LoVo (cell line): ENCODE measurements at regions not wholly inside any gene's neighbourhood (a gene's known extent, or its start where the extent isn't known, plus 50 kb on each side); places are given as distances from the start of the nearest gene placed in this dataset.

Source experiments
- DNase-seq: peaks from one replicate; pipeline ENCODE4 v3.0.0-alpha.2; 2016; ENCODE audit warnings: low spot score

DNA sequence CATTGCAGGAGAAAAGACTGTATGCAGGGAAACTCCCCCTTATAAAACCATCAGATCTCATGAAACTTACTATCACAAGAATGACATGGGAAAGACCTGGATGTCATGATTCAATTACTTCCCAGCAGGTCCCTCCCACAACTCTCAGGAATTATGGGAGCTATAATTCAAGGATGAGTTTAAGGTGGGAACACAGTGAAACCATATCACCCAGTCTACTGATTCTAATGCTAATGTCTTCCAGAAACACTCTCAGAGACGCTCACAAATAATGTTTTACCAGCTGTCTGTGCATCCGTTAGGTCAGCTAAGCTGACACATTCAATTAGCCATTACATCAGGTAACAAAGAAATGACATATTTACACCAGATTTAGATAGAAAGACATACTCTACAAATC is 637.9 kb downstream of the NLGN4Y start:
- DNase-seq = no peak

GRCh38 chrY:15179890-15180289 is 655.6 kb downstream of the NLGN4Y start:
- DNase-seq = no peak

DNA sequence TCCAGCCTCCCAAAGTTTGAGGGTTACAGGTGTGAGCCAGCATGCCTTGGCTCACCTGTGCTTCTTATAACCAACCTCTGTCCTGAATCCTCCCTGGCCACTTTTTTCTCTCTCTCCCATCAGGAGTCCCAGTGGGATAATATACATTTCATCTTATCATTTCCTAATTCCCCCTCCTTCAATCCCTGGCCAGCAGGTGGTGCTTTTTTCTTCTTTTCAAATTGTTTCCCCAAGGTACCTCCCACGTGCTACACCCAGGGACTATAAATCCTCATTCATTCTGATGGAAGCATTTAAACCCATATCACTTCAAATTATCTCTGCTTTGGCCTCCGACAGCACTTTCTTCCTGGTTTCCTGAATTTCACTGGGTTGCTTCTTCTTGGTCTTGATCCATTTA is 704.7 kb downstream of the NLGN4Y start:
- DNase-seq = no peak

DNA sequence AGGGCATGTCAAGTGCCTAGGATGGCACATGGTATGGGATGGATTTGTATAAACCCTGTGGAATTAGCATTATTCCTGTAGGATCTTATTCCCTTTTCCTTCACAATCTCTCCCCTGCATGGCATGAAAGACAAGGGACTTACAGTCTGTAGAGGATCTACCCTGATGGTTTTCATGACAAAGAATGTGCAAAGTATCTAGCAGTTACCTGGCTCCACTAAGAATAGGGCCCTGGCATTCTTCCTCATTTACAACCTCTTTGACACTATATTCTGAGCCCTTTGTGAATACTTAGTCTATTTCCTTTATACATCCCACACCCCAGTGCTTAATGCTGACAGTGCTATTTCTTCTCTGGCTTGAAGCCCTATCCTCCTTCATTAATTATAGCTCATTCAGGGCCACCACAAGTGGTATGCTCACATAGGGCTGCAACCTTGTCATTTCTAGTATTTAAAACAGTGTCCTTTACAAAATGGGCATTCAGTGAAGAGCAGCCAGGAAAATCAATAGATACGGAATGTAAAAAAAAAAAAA is 715.3 kb downstream of the NLGN4Y start:
- no peak for DNase-seq

DNA sequence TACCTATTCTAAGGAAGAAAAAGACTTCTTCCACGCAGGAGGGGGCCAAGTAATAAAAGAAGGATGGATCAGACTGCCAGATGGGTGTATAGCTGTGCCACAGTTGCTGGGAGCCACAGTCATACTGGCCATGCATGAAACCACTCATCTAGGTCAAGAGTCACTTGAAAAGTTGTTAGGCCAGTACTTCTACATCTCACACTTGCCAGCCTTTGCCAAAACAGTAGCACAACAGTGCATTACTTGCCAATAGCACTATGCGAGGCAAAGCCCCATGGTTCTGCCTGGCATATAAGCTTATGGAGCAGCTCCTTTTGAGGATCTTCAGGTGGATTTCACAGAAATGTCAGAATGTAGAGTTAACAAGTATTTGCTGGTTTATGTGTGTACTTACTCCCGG is 735.0 kb downstream of the NLGN4Y start:
- no peak for DNase-seq

- DNase-seq = no peak
Observed at GRCh38 chrY:15286572-15286971, 762.2 kb downstream of the NLGN4Y start.

DNA sequence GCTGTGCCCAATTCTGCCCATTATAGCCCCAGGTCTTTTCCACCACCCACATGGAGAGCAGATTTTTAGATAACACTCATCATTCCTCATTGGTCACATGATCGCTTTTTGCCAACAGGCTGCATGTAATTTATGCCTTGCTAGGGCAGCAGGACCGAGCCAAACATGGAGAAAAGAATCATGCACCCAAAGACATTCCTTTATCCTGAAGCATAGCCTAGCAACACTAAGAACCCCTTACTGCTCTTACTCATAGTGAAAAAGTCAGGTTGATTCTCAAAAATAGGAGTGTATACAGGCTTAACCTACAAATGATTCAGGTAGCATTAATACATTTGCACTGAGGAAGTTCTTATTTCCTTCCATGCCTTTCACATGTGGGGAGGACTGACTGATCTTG is 765.5 kb downstream of the NLGN4Y start:
- no peak for DNase-seq

DNA sequence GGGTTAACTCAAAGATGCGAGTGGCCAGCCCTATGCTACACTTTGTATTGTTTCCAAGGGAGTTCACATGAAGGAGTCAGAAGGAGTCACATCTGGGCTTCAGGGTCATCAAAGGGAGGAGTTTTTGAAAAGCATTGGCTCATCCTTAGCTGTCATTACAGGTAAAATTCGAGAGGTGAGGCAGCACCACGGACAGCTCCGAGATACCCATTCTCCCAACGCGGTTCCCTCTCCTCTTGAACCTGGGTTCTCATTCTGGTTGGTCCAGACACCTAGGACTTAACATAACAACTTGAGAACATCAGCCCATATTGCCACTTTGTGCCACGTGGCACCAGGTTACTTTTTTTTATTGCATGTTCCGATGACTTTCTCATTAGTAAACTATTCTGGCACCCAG is 768.6 kb downstream of the NLGN4Y start:
- DNase-seq = no peak

DNA sequence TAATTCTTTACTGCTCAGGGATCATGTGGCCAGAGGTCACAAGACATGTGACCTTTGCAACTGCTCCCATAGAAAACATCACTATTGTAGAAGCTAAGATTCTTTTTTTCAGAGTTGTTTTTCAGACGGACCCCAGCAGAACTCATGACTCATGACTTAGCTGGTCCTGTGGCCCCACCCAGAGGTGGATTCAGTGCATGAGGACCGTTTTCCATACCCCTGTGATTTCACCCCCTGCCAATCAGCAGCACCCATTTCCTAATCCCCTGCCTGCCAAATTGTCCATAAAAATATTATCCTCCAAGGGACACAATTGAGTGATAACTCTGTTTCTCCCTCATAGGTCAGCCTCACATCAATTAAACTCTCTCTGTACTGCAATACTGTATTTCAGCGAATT is 777.5 kb downstream of the NLGN4Y start:
- DNase-seq = no peak

GRCh38 chrY:15312166-15312565 is 787.8 kb downstream of the NLGN4Y start:
- no peak for DNase-seq

- no peak for DNase-seq
Observed at GRCh38 chrY:15324189-15324588, 799.9 kb downstream of the NLGN4Y start.

DNA sequence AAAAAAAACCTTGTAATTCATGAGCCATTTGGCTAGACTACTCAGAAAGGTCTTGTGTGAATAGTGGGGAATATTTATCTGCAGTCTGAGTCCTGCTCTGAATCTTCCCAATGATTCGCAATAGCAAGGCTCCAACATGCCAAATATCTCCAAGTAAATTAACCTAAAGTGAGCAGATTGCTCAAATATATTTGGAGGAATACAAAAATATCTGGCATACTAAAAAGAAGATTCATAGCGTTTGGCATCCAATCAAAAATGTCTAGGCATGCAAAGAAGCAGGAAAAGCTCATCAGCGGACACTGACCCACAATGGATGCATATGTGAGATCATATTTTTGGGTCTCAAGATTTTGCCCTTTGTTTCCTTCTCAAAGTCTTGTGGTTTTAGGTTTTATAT is 800.9 kb downstream of the NLGN4Y start:
- no peak for DNase-seq

DNA sequence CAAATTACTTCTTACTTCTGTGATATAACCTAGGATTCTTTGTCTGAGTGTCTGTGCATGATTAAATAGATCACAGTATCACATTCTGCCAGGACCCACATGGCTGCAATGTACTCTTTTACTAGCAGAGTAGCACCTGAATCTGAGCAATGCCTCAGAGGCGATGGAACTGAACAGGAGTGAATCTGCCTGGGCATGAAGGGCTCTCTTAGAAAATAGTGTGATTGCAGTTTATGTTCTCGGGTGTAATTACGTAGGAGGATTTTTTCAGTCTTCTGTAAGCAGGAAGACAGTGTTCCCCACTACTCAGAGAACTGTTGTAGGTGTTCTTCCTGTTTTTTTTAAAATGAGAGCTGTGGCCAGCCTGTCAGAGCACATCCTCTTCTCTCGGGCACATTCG is 802.3 kb downstream of the NLGN4Y start:
- DNase-seq = no peak

DNA sequence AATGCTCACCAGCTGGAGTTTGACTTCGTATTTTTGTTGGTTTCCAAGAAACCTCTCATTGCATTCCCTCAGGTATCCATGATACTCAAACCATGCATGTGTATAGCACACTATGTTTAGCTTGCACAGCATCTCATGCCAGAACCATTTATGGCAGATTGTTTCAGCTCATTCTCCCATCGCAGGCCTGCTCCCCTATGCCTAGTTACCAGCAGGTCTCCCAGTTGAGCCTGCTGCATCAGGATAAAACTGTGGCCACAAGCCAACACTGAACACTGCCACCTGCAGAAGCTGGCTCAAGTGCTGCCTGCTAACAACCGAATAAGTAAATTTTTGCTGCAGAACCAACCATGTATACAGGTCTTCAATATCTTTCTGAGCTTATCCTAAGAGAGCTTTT is 804.5 kb downstream of the NLGN4Y start:
- no peak for DNase-seq

- no peak for DNase-seq
Observed at GRCh38 chrY:15343522-15343921, 819.2 kb downstream of the NLGN4Y start.

DNA sequence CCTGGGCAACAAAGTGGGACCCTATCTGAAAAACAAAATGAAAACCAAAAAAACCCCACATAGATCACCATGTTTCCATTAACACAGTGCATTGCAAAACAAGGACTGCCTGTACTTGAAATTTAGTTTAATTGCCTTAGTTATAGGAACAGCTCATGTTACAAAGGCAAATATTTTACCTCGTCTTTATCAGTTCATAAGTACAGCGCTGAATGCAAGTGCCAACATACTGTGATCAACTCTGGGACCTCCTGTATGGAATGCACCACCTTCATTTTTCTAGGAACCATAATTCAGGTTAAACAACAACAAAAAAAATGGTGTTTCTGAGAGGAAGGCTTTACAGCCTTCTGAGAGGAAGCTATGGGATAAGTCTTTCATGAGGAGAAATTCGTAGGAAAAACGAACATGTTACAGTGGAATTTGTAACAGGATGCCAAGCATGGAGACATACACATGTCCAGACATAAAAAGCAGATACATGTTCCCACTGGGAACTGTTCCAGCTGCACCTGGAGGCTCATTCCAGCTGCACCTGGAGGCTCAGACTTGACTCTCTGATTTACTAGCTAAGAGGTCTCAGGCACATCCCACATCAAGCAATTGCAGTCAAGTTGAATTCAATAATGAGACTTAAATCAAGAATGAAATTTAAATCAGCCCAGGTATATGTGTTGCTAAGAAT is 821.3 kb downstream of the NLGN4Y start:
- DNase-seq = no peak

DNA sequence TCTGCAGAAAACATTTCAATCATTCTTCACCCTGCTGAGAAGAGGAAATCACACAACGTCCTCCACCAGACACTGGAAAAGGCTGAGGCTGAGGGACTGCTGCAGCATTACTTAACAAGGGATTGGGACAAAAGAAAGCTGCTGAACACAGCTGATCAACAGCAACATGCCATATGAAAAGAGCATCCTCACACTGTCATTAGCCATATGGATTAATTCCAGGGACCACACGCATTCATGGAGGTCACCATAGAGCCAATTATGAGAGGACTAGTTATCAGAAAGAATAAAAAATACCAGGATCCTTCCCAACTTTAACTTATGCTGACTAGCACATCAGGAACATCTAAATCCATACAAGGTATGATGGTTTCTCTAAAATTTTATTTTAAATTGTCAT is 825.0 kb downstream of the NLGN4Y start:
- no peak for DNase-seq

DNA sequence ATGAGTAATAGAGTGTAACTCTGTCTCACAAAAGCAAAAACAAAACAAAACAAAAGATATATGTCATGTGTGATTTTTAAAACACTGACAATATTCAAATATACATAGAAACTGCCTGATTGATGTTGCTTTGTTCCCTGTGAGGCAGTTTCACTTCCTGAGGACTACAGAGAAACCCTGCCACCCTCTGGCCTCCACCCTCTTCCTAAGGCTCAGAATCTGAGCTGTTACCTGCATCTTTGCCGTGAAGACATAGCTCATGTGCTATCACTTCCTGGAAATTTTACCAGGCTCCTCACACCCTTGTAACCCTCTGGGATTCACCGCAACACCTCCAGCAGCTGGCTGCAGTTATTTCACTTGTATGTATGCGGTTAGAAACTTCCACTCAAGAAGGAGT is 831.0 kb downstream of the NLGN4Y start:
- DNase-seq = no peak

DNA sequence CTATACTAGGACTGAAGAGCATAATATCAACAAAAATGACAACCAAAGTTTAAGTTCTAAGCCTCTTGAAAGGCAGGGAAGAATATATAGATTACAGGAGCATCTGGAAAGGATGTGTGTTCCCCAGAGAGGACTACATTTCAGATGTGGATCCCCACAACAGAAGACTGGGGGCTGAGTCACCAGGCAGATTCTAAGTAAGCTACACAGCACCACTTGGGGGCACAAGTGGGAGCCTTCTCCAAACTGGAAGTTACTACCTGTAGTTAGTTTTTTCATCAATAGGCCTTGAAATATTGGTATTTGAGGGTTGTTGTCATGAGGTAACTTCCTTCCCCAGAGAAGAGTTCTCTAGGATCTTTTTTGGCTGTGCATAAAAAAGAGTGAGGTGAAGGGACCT is 836.1 kb downstream of the NLGN4Y start:
- no peak for DNase-seq

- no peak for DNase-seq
Observed at GRCh38 chrY:15364996-15365395, 840.7 kb downstream of the NLGN4Y start.

DNA sequence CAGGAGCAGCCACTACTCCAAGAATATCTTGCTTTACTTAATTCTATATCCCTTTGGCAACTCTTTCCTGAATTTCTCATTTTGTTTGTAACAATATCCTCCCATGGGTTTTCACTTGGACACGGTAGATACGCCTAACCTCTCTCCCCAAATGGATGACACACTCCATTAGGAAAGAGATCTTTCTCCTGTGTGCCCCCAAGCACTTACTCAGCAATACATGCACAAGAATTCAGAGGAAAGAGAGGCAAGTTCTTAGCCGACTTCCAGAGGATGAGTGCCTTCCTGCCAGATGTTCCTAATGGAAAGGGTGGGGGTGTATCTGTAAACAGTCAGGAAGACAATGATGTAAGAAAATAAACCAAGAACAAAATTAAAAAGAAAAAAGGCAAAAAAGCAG is 844.5 kb downstream of the NLGN4Y start:
- DNase-seq = no peak

DNA sequence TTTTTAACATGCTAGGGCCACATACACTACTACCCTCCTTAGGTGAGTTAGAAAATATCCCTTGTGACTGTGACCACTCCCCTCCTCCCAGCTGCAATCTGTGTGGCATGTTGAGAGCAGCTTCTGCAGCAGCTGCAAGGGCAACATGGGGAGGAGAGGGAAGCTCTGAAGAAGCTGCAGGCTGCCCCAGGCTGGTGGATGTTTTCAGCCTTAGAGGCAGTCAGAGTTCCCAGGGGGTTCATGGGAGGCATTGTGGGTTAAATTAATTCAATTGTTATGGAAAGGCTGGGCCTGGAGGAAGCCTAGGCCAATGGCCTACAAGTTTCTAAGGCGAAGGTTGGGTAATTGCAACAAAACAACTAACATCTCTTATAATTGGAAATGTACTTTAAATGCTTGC is 860.8 kb downstream of the NLGN4Y start:
- DNase-seq = no peak

- no peak for DNase-seq
Observed at GRCh38 chrY:15397556-15398280, 873.4 kb downstream of the NLGN4Y start.

GRCh38 chrY:15402451-15402850 is 878.1 kb downstream of the NLGN4Y start:
- no peak for DNase-seq
